HG02623 (cell line): ENCODE measurements at regions not wholly inside any gene's neighbourhood (a gene's known extent, or its start where the extent isn't known, plus 50 kb on each side); places are given as distances from the start of the nearest gene placed in this dataset.

Experiments used
- ATAC-seq: cut with Tn5 transposase; IDR thresholded peaks from one replicate; pipeline ENCODE4 v1.9.1; 2021; ENCODE audit warnings: moderate library complexity; ENCODE audit not compliant: unreplicated experiment

DNA sequence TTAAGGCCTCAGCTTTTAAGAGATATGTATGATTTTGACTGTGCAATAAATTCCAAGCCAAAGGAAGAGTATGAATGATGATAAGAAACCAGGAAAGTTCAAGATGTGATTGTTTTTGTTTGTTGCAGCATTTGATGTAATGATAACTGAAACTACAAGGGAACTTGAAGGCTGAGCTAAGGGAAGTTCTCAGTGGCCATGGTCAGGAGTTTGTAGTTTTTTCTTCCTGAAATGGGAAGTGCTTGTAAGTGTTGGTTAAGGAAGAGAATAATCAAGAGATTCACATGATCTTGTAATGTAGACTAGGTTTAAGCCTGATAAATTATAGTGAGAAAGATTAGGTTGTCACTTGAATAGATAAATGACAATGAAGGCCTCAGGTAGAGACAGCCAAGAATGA, 53.4 kb downstream of the PTCHD4 start:
- ATAC-seq, result no peak

DNA sequence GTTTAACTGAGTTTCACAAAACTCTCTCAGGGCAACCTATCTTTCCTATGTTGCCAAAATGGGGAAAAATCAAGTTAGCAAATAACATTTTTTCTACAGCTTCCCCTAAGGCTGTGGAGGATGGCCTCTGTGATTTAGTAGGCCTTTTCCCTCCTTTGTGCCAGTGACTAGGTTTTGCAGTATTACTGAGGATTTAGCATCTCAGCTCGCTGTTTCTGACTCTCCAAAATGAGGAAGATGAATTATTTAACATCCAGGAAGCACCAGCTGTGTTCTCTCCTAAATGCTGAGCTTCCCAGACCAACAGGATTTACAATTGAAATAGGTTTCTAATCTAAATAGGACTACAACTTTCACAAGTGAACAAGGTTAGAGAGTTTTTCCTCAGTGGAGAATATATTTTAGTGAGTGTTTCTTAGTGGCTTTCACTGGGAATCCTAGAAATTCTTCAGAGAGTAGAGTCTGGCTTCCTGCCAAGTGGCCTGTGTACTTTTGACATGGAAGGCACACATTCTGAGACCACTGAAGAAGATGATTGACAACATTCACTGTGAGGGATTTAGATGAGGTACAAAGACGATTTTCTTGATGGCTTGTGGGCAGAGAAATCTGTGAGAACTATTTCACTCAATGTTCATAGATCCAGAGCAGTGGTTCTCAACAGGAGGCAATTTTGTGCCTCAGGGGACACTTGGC, 62.4 kb downstream of the PTCHD4 start:
- no peak for ATAC-seq

DNA sequence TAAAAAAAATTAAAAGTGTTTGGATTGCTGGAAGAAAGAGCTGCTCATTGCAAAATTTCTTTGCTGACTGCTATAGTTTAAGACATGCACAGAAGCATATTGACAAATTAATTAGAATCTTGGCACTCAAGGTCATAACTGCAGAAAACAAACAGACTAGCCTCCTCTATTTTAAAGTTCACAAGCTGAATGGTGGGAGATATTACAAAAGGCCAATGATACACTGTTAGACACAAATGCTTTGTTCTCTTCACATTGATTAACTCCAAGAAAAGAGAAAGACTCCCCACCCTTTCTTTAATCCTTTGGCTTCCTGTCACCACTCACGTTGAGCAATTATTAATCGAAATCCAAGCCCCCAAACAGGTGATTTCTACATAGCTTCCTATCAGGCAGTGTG, 69.1 kb downstream of the PTCHD4 start:
- ATAC-seq, result no peak

DNA sequence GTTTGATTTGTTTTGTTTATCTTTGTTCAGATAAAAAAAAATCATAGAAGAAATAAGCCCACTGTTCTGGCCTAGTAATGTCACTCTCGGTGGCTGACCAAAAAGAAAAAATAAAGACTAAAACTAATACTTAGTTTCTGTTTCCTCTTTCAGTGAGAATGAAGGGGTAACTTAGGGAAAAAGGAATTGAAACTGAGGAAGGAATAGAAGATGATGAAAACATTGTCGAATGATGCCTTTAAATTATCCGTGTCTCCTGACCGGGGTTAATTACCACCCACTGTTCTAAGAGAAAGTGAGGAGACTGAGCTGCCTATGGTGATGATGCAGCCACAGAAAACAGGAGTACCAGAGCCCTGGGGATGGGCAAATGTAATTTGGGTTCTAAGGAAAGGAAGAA, 73.1 kb downstream of the PTCHD4 start:
- peak; percentile 38 for ATAC-seq

DNA sequence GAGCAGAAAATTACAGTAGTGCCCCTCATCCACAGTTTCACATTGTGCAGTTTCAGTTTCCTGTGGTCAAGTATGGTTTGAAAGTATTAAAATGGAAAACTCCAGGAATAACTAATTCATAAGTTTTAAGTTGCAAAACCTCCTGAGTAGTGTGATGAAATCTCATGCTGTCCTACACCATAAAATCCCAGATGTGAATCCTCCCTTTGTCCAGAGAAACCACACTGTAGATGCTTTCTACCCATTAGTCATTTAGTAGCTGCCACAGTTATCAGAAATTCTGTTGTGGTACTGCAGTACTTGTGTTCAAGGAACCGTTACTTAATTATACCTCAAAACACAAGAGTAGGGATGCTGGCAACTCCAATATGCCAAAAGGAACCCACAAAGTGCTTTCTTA, 74.7 kb downstream of the PTCHD4 start:
- no peak for ATAC-seq

DNA sequence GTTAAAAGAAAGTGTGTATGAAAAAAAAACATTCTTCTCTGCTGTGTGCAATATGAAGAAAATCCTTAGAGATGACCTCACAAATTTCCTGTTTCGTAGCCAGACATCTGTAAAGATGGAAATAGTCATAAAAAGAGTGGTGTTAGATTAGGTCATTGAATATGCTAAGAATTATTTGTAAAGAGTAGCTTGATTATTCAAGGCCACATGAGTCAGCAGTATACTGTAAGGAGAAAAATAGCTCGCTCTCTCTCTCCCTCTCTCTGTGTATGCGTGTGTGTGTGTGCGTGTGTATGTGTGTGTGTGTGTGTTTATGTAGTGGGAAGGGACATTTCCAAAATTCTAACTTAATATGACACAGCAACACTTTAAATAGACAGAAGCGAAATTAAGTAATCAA, 78.8 kb downstream of the PTCHD4 start:
- ATAC-seq, result no peak

DNA sequence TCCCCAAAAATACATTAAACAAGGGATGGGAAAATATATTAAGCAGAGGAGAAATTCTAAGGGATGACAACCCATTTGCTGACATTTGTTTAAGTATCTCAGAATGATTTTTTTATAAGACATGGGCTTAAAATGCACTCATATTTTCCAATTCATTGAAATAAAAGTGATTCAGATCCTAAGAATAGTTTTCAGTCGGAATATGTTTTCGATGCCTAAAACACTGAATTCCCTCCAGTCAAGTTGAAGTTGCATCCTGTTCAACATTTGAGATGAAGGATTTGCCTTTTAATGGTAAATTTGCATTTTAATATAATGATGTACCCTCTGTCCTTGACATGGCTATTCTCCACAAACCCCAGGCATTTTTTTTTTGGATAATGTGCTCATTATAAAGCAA, 79.3 kb downstream of the PTCHD4 start:
- ATAC-seq, result no peak

DNA sequence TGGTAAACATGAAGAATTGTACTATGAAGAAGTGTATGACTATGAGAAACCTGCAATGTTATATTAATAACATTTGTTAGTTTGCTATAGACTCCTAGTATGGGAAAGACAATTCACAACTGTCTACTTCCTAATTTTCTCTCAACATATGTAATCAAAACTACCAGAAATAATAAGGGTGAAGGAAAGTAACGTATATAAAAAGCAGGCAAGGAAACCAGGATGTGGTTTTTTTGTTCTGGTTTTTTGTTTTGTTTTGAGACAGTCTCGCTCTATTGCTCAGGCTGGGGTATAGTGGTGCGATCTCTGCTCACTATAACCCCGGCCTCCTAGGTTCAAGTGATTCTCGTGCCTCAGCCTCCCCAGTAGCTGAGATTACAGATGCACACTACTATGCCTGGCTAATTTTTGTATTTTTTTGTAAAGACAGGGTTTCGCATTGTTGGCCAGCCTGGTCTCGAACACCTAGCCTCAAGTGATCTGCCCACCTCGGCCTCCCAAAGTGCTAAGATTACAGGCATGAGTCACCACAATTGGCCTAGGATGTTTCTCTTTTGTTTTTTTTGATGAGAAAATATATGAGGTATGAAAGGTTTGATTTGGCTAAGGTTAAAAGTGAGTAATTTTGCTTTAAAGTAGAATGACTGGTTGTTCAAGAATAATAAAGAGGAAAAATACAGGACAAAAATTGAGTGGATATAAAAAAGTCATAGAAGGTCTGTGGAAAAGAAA, 83.1 kb downstream of the PTCHD4 start:
- ATAC-seq, result no peak

DNA sequence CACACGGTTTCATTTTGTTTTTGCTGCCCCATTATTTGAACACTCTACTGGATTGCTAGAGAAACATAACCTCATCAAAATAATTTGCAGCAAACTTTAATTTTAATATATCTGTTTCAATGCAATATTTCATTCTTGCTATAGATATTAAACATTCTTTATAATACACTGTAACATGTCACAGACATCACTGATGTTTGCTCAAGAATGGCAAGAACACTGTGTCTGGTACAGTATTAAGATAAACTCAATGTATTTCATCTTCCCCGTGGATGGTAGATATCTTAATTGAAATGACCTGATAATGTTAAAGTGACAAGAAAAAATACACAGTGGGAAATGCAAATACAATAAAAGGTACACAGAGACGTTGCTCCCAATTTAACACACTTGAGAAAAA, 86.0 kb downstream of the PTCHD4 start:
- ATAC-seq, result no peak

DNA sequence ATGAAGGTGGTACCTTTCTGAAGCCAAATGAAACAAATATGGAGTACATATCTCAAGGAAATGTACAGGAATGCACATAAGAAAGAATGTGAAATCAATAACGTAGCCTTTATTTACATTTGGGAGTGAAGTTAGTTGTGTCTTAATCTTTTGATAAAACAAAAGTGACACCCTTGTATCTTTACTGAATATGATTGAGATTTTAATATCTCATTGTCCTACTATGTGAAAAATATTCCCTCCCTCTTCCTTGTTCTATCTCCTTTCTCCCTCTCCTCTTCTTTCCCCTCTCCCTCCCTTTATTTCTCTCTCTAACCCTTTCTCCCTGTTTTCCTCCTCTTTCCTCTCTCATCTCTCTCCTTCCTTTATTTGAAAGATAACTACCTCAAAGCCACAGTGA, 89.1 kb downstream of the PTCHD4 start:
- no peak for ATAC-seq

DNA sequence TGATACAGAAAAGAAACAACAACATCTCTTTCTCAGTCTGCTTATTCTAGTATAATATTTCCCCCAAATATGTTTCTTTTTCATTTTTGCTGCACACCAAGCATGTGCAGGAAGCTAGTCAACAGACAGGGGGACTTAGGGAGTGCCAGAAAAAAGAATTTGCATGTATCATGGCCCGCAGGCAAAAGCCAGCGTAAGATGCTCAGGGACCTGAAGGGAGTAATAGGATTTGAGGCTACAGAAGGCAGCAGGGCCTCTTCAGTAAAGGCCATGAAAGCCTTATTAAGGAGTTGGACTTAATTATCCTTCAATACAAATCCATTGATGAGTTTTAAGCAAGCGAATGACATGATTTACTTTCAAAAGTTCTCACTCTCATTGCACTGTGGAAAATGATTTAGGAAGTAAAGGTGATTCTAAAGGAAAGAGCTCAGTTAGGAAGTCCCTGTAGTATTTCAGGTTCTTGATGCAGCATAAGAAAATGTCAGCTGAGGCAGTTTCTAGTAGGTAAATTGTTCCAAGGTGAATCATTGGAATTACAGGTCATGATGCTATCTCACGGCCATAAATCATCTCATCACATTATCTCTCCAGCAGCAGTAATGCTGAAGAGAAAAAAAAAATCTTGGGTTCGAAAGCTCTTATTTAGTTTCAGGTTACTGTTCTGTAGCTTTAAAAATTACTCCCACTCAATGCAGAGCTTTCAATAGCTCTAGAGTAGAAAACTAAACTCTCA, 94.8 kb downstream of the PTCHD4 start:
- ATAC-seq, result no peak

DNA sequence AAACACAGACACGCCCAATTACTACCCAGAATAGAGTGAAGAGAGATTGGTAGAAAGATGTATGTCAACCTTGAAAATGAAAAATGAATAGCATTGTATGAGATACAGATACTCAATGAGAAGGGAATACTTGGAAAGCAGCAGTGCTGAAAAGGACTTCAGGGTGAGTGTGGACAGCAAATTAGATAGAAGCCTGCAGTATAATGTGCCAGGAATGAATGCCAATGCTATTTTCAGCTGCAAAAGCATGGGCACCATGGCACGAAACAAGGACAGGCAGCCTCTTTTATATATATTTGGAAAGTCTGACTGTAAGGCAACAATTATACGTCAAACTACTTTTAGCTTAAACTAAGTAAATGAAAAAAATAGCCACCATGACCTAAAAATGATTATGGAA, 118.2 kb downstream of the PTCHD4 start:
- no peak for ATAC-seq

DNA sequence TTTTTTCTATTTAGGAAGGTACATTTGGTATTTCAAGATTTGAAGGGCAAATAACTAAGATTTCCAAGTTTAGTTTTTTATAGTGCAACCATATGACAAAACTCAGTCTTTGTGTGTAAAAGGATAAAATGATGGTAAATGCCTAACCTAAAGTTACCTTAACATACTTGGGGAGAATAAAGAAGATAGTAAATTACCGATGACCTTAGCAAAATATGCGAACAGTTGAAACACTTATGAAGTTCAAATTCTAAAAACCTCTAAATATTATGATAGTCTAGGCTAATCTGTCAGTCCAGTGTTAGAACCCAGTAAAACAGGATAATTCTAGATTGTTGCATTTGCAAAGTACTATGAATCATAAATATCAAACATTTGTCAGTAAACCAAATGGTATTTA, 127.5 kb downstream of the PTCHD4 start:
- no peak for ATAC-seq

DNA sequence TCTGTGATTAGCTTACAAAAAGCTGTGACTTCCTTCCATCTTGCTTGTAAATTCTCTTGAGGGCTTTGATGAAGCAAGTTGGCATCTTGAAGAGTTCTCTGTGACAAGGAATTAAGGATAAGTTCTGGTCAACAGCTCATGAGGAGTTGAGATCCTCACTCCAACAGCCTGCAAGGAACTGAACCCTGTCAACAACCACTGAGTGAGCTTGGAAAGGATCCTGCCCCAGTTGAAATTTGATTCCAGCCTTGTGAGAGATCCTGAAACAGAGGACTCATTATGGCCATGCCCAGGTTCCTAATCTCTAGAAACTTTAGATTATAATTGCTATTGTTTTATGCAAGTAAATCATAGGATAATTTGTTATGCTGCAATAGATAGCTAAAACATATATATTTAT, 133.7 kb downstream of the PTCHD4 start:
- ATAC-seq, result no peak

DNA sequence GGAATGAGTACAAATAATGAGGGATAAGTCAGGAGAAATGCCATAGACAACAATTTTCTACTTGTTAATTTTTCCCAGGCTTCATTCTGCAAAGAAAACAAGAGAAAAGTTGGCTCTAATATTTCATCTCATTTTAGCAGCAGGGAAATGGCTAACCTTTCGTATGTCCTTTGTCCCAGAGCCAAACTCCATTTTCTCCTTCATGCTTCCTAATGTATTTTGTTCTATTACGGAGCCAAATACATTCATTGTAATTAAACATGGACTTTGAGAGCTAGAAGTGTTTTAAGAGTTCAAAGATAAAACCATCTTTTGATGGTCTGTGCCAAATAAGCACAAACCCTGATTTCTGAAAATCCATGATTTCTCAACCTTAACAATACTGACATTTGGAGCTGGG, 136.9 kb downstream of the PTCHD4 start:
- ATAC-seq, result no peak

DNA sequence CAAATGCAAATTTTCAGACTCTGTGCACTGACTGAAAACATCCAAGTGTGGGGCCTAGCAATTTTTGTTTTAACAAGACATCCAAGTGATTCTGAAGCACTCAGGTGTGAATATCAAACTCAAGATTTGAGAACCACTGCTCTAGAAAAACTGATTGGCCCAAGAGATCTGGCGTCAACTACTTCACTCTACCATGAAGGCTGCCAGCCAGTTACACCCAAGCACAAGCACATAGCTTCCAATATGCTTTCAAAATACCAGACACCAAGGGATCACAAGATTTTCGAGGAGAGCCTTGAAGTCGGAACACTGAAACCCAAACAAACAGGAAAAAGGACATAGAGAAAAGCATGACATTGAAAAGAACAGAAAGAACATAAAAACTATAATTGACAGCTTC, 140.2 kb downstream of the PTCHD4 start:
- ATAC-seq, result no peak

DNA sequence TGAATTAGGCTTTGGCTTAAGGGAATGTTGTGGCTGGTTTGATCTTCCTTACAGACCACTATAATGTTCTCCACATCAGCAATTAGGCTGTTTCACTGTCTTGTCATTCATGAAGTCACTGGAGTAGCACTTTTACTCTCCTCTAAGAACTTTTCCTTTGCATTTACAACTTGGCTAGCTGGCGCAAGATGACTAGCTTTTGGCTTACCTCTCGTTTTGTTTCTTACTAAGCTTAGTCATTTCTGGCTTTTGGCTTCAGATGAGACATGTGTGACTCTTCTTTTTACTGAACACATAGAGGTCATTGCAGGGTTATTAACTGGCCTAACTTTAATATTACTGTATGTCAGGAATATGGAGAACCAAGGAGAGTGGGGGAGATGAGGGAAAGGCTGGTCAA, 143.2 kb downstream of the PTCHD4 start:
- ATAC-seq, result peak; percentile 75

DNA sequence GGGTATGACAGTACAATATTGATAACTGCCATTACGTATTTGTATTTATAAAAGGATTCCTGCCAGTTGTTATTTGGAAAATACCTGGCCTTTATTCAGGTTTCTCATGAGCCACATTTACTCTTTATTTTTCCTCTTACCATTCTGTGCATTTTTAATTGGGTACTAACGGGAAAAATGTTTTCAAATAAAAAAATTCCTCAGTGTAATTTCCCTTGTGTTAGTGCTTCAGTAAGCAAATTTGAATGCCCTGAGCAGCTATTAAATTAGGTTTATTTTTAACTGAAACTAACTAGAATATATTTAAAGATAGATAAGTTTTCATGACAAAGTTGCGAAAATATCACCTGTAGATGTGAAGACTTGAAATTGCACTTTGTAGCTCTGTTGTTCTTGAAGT, 146.0 kb downstream of the PTCHD4 start:
- ATAC-seq, result no peak

DNA sequence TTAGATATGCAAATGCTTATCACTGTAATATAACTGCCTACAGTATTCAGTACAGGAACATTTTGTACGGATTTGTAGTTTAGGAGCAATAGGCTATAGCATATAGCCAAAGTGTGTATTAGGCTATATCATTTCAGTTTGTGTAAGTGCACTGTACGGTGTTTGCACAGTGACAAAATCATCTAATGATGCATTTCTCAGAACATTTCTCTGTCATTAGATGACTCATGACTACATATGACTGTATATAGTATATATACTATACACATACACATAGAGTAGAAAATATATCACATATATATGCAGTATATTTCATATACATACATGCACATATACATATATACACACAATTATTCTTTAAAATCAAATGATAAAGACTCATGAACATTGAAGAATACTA, 158.4 kb downstream of the PTCHD4 start:
- ATAC-seq, result no peak

DNA sequence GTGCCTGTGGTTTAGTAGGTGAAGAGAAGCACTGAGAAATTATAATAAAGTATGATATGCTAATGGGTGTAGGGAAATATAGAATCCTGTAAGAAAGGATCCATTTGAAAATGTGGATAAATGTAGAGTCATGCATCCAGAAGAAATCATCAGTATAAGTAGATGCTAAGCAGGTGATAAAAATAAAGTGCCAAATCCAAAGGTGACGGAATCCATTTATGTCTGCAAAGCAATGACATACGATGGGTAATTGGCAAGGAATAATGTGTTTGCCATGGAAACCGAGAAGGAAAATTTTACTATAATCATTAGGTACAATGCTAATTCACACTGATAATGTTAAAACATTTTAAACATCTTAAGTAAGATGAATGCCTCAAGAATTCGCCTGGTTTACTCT, 163.0 kb downstream of the OPN5 start:
- ATAC-seq, result no peak

DNA sequence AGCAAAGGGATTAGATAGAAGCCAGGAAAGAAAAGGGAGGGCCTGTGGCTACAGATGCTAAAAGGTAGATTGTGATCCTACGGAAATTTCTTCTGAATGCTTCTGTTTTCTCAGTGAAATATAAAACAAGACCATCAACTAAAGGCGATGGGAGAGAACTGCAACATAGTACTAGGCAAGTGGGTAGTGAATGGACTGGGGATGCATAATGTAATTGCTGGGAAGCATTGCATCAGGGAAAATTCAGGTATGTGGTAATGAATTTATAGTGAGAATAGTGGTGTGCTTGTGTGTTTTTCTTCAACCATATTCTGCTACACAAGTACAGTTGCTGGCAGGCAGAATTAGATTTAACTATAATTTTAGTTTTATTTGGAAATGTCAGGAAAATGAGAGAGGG, 156.6 kb downstream of the OPN5 start:
- no peak for ATAC-seq

DNA sequence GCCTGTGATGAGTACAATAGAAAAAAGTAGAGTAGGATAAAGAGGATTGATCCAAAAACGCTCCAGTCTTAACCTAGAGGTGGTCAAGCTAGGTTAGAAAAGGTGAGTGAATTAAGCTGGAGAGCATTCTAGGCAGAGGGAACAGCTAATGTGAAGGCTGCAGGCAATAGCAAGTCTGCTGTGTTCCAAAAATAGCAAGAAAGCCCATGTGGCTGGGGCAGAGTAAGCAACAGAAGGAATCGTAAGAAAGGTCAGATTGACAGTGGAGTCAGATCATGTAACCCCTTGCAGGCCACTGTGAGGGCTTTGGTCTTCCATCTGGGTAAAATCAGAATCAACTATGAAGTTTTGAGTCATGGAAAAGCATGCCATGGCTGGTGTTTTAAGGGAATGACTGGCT, 155.0 kb downstream of the OPN5 start:
- no peak for ATAC-seq
